ENCODE measurements at regions not wholly inside any gene's neighbourhood (a gene's known extent, or its start where the extent isn't known, plus 50 kb on each side); places are given as distances from the start of the nearest gene placed in this dataset.

DNA sequence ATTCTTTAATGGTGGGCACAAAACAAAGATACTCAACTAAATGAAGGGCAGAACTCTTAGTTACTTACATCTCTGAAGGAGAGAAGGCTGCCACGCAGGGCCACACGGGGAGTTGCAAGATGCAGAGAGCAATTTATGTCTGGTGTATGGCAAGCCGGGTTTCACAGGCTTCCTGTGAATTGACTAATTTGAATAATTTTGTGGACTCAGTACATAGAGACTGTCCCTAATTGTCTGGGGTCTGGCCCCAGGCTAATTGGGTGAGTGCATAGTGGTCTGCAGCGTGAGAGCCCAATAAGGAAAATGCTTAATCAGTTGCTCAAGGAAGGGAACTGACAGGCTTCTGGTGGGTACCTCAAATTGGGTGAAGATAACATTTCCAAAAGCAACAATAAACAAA lies 205.7 kb downstream of the OTOR start:
- Histone ChIP-seq H3K4me1 (ENCODE audit: insufficient read depth, low read length) (no peaks in the 10 kb centered on the region), H3K27me3 (ENCODE audit: control insufficient read depth in 1 of 2, insufficient read depth in 2 of 2, low read length in 2 of 2) (no peaks in the 10 kb centered on the region), H3K4me3 (ENCODE audit: low read length) (no peak overlapping the region), H3K9me3 (ENCODE audit: control insufficient read depth in 1 of 2, insufficient read depth in 1 of 2, low read length in 2 of 2) (peaks cover 0 to 3% of the 10 kb centered on the region in 2 experiments), H3K36me3 (ENCODE audit: insufficient read depth, low read length) (no peaks in the 10 kb centered on the region), H3K27ac (ENCODE audit: low read depth in 1 of 2, low read length in 2 of 2) (no peak overlapping the region)
- no peak for ATAC-seq (ENCODE audit: poor library complexity)
- H3K27me3 Mint-ChIP-seq = no peaks in the 10 kb centered on the region
- CTCF ChIA-PET = no interaction called here
- no peak overlapping the region for H3K4me3 Mint-ChIP-seq
- DNase-seq = no peak
- H3K4me1 Mint-ChIP-seq (ENCODE audit: low read depth) = no peaks in the 10 kb centered on the region
- POLR2A ChIA-PET = no interaction called here
- H3K9me3 Mint-ChIP-seq = no peaks in the 10 kb centered on the region
- TF ChIP-seq, protein P1, sequence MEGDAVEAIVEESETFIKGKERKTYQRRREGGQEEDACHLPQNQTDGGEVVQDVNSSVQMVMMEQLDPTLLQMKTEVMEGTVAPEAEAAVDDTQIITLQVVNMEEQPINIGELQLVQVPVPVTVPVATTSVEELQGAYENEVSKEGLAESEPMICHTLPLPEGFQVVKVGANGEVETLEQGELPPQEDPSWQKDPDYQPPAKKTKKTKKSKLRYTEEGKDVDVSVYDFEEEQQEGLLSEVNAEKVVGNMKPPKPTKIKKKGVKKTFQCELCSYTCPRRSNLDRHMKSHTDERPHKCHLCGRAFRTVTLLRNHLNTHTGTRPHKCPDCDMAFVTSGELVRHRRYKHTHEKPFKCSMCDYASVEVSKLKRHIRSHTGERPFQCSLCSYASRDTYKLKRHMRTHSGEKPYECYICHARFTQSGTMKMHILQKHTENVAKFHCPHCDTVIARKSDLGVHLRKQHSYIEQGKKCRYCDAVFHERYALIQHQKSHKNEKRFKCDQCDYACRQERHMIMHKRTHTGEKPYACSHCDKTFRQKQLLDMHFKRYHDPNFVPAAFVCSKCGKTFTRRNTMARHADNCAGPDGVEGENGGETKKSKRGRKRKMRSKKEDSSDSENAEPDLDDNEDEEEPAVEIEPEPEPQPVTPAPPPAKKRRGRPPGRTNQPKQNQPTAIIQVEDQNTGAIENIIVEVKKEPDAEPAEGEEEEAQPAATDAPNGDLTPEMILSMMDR (IDR thresholded peaks at IDR 0.05) = no peak
- intact Hi-C loops (cut with DNase I, micrococcal nuclease) = no loop called here
- H3K36me3 Mint-ChIP-seq (ENCODE audit: low read depth) = no peaks in the 10 kb centered on the region
- no peak overlapping the region for H3K27ac Mint-ChIP-seq

GRCh38 chr20:16955462-16955861 lies 207.3 kb downstream of the OTOR start:
- no peaks in the 10 kb centered on the region for H3K36me3 ChIP-seq (ENCODE audit: insufficient read depth, low read length)
- intact Hi-C loops (cut with DNase I, micrococcal nuclease) = no loop called here
- DNase-seq = no peak
- H3K9me3 Mint-ChIP-seq = peaks cover 5% of the 10 kb centered on the region
- no peaks in the 10 kb centered on the region for H3K36me3 Mint-ChIP-seq (ENCODE audit: low read depth)
- no peak overlapping the region for H3K27ac ChIP-seq (ENCODE audit: low read depth in 1 of 2, low read length in 2 of 2)
- no peak for ATAC-seq (ENCODE audit: poor library complexity)
- no peaks in the 10 kb centered on the region for H3K27me3 ChIP-seq (ENCODE audit: control insufficient read depth in 1 of 2, insufficient read depth in 2 of 2, low read length in 2 of 2)
- TF ChIP-seq, protein P1 (IDR thresholded peaks at IDR 0.05) = no peak
- no peak overlapping the region for H3K4me3 ChIP-seq (ENCODE audit: low read length)
- H3K4me1 Mint-ChIP-seq (ENCODE audit: low read depth) = no peaks in the 10 kb centered on the region
- H3K27me3 Mint-ChIP-seq = no peaks in the 10 kb centered on the region
- no peaks in the 10 kb centered on the region for H3K4me1 ChIP-seq (ENCODE audit: insufficient read depth, low read length)
- CTCF ChIA-PET = no interaction called here
- no peak overlapping the region for H3K4me3 Mint-ChIP-seq
- peaks cover 0 to 3% of the 10 kb centered on the region in 2 experiments for H3K9me3 ChIP-seq (ENCODE audit: control insufficient read depth in 1 of 2, insufficient read depth in 1 of 2, low read length in 2 of 2)
- no peak overlapping the region for H3K27ac Mint-ChIP-seq
- POLR2A ChIA-PET = no interaction called here

DNA sequence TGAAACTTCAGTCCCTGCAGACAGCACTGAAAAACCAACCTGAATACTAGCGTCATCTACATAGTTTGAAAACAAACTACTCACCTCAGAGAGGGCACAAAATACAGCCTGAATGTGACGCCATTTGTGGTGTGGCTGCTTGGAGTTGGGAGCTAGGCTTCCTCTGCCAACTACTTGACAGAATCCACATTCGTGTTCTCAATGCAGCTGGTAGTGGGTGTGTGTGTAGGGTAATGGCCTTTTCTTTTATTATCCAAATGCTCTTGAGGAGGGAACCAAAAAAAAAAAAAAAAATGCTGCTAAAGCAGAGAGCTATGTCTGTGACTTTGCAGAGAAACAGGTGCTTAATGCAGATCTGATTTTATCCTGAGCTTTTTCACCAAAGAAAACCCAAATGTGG lies 207.8 kb downstream of the OTOR start:
- Histone ChIP-seq H3K27ac (ENCODE audit: low read depth in 1 of 2, low read length in 2 of 2) (no peak overlapping the region), H3K27me3 (ENCODE audit: control insufficient read depth in 1 of 2, insufficient read depth in 2 of 2, low read length in 2 of 2) (no peaks in the 10 kb centered on the region), H3K4me1 (ENCODE audit: insufficient read depth, low read length) (no peaks in the 10 kb centered on the region), H3K36me3 (ENCODE audit: insufficient read depth, low read length) (no peaks in the 10 kb centered on the region), H3K9me3 (ENCODE audit: control insufficient read depth in 1 of 2, insufficient read depth in 1 of 2, low read length in 2 of 2) (peaks cover 0 to 4% of the 10 kb centered on the region in 2 experiments), H3K4me3 (ENCODE audit: low read length) (no peak overlapping the region)
- Mint-ChIP-seq H3K36me3 (ENCODE audit: low read depth) (no peaks in the 10 kb centered on the region), H3K27me3 (no peaks in the 10 kb centered on the region), H3K4me1 (ENCODE audit: low read depth) (no peaks in the 10 kb centered on the region), H3K9me3 (peaks cover 5% of the 10 kb centered on the region), H3K27ac (no peak overlapping the region), H3K4me3 (no peak overlapping the region)
- TF ChIP-seq, protein P1 (IDR thresholded peaks at IDR 0.05) = no peak
- DNase-seq = no peak
- ChIA-PET CTCF (no interaction called here), POLR2A (no interaction called here)
- intact Hi-C loops (cut with DNase I, micrococcal nuclease) = no loop called here
- no peak for ATAC-seq (ENCODE audit: poor library complexity)

All from CD4-positive, alpha-beta T cell (primary cell).